SW 1271 (cell line): ENCODE measurements at regions not wholly inside any gene's neighbourhood (a gene's known extent, or its start where the extent isn't known, plus 50 kb on each side); places are given as distances from the start of the nearest gene placed in this dataset.

ENCODE experiments used
- DNase-seq, 2 experiments: peaks; one replicate each; lab custom pipeline; 2025; lab: John Stamatoyannopoulos, UW

GRCh38 chr21:39105836-39106235, 77.4 kb downstream of the PSMG1 start:
- no peak for DNase-seq

- DNase-seq, result no peak
These were observed 77.9 kb downstream of the PSMG1 start for GRCh38 chr21:39105341-39105765.

GRCh38 chr21:39104911-39105310, 78.3 kb downstream of the PSMG1 start:
- no peak for DNase-seq

- no peak for DNase-seq
These were observed 79.6 kb downstream of the PSMG1 start for GRCh38 chr21:39103689-39104088.

GRCh38 chr21:39099859-39100258, 83.4 kb downstream of the PSMG1 start:
- DNase-seq, result no peak

GRCh38 chr21:39098696-39099200, 84.5 kb downstream of the PSMG1 start:
- DNase-seq, result no peak

GRCh38 chr21:39097981-39098380, 85.3 kb downstream of the PSMG1 start:
- no peak for DNase-seq

GRCh38 chr21:39097335-39097861, 85.9 kb downstream of the PSMG1 start:
- DNase-seq, result no peak

- no peak for DNase-seq
These were observed 86.5 kb downstream of the PSMG1 start for GRCh38 chr21:39096754-39097153.

- DNase-seq, result no peak
These were observed 87.6 kb downstream of the PSMG1 start for GRCh38 chr21:39095681-39096080.

GRCh38 chr21:39094847-39095579, 88.2 kb downstream of the PSMG1 start:
- no peak for DNase-seq

- DNase-seq, result no peak
These were observed 89.0 kb downstream of the PSMG1 start for GRCh38 chr21:39094087-39094780.

- no peak for DNase-seq
These were observed 89.7 kb downstream of the PSMG1 start for GRCh38 chr21:39093526-39093925.

GRCh38 chr21:39088831-39089380, 94.3 kb downstream of the PSMG1 start:
- DNase-seq, result no peak

GRCh38 chr21:39088031-39088370, 95.2 kb downstream of the PSMG1 start:
- no peak for DNase-seq

GRCh38 chr21:39087238-39088030, 95.8 kb downstream of the PSMG1 start:
- DNase-seq, result no peak

GRCh38 chr21:39086547-39086946, 96.7 kb downstream of the PSMG1 start:
- DNase-seq, result no peak

- no peak for DNase-seq
These were observed 97.3 kb downstream of the PSMG1 start for GRCh38 chr21:39085843-39086405.

- DNase-seq, result no peak
These were observed 98.1 kb downstream of the PSMG1 start for GRCh38 chr21:39084979-39085729.

GRCh38 chr21:39084073-39084472, 99.2 kb downstream of the PSMG1 start:
- no peak for DNase-seq

GRCh38 chr21:39083377-39084008, 99.8 kb downstream of the PSMG1 start:
- no peak for DNase-seq
